CD4-positive, alpha-beta T cell (primary cell): ENCODE measurements at regions not wholly inside any gene's neighbourhood (a gene's known extent, or its start where the extent isn't known, plus 50 kb on each side); places are given as distances from the start of the nearest gene placed in this dataset.

Experiments used
- ATAC-seq: fragments of 200-7000 bp; cut with Tn5 transposase; one replicate; pipeline ENCODE4 v1.10.0; 2022; ENCODE audit warnings: mild to moderate bottlenecking; ENCODE audit not compliant: poor library complexity
- CTCF ChIA-PET: fragments of 350-600 bp; sonication (Branson Sonifier 250); formaldehyde crosslinking; loops from one replicate; lab custom pipeline; 2021; ENCODE audit warnings: antibody characterized with exemption, inconsistent platforms; lab: Charles Lee
- POLR2A ChIA-PET: fragments of 350-600 bp; sonication (Branson Sonifier 250); formaldehyde crosslinking; loops from one replicate; lab custom pipeline; 2021; ENCODE audit warnings: antibody characterized with exemption, inconsistent platforms; lab: Charles Lee
- DNase-seq, 14 experiments: peaks; one replicate each; pipeline ENCODE4 v3.0.0-alpha.2; 2013 to 2020; ENCODE audit warnings: mixed read lengths in 2 of 14
- H3K27ac ChIP-seq, 2 donors: one replicate each; pipeline versions ENCODE4 v1.5.1 to v1.7.0; 2013; ENCODE audit warnings: low read length in 2 of 2, low read depth in 1 of 2, mild to moderate bottlenecking in 1 of 2
- H3K27me3 ChIP-seq, 2 experiments: 1 replicate in 1 of 2; 2 replicates in 1 of 2; pipeline versions ENCODE4 v1.6.1 to v1.7.0; 2013; ENCODE audit warnings: low read length in 2 of 2, control low read depth in 1 of 2, mild to moderate bottlenecking in 1 of 2, moderate library complexity in 1 of 2; ENCODE audit not compliant: insufficient read depth in 2 of 2, control insufficient read depth in 1 of 2
- H3K36me3 ChIP-seq: one replicate; pipeline ENCODE4 v1.6.1; 2013; ENCODE audit warnings: low read length, control low read depth; ENCODE audit not compliant: insufficient read depth
- H3K4me1 ChIP-seq: one replicate; pipeline ENCODE4 v1.6.1; 2013; ENCODE audit warnings: low read length, control low read depth; ENCODE audit not compliant: insufficient read depth
- H3K4me3 ChIP-seq: one replicate; pipeline ENCODE4 v1.5.1; 2013; ENCODE audit warnings: mild to moderate bottlenecking, low read length, moderate library complexity
- H3K9me3 ChIP-seq, 2 experiments: 1 replicate in 1 of 2; 2 replicates in 1 of 2; pipeline versions ENCODE4 v1.6.1 to v1.7.0; 2013; ENCODE audit warnings: low read length in 2 of 2, mild to moderate bottlenecking in 2 of 2, control low read depth in 1 of 2, moderate library complexity in 1 of 2; ENCODE audit not compliant: control insufficient read depth in 1 of 2, insufficient read depth in 1 of 2
- H3K27ac Mint-ChIP-seq: one replicate; pipeline ENCODE4 v1.8.0; 2020; ENCODE audit warnings: mixed read lengths
- H3K27me3 Mint-ChIP-seq: one replicate; pipeline ENCODE4 v1.8.0; 2021; ENCODE audit warnings: mixed read lengths
- H3K36me3 Mint-ChIP-seq: one replicate; pipeline ENCODE4 v1.8.0; 2021; ENCODE audit warnings: low read depth, mixed read lengths
- H3K4me1 Mint-ChIP-seq: one replicate; pipeline ENCODE4 v1.8.0; 2021; ENCODE audit warnings: low read depth, mixed read lengths
- H3K4me3 Mint-ChIP-seq: one replicate; pipeline ENCODE4 v1.8.0; 2020; ENCODE audit warnings: mild to moderate bottlenecking, mixed read lengths
- H3K9me3 Mint-ChIP-seq: one replicate; pipeline ENCODE4 v1.8.0; 2020; ENCODE audit warnings: mixed read lengths
- CTCF ChIP-seq: fragments of 200-600 bp; IDR thresholded peaks from one replicate; pipeline ENCODE4 v1.8.0; 2022; ENCODE audit warnings: antibody characterized with exemption, mild to moderate bottlenecking
- intact Hi-C, 2 experiments: fragments of 100-400 bp; cut with DNase I in 1 of 2; cut with micrococcal nuclease in 1 of 2; formaldehyde crosslinking; loops; one replicate each; pipeline versions ENCODE4 v1.15.1 to v1.9.0; 2023 to 2025; cut with DNase I, micrococcal nuclease

GRCh38 chr11:97158243-97158642 lies 768.4 kb downstream of the JRKL start:
- ATAC-seq (no peak), DNase-seq (no peak)
- Histone ChIP-seq H3K4me3 (no peak overlapping the region), H3K36me3 (no peaks in the 10 kb centered on the region), H3K27me3 (no peaks in the 10 kb centered on the region), H3K27ac (no peak overlapping the region), H3K4me1 (no peaks in the 10 kb centered on the region), H3K9me3 (no peaks in the 10 kb centered on the region)
- Mint-ChIP-seq H3K9me3 (peaks cover 5% of the 10 kb centered on the region), H3K4me1 (no peaks in the 10 kb centered on the region), H3K4me3 (no peak overlapping the region), H3K36me3 (no peaks in the 10 kb centered on the region), H3K27me3 (no peaks in the 10 kb centered on the region), H3K27ac (no peak overlapping the region)
- ChIA-PET POLR2A (no interaction called here), CTCF (no interaction called here)
- no peak for TF ChIP-seq CTCF
- intact Hi-C loops, result no loop called here

GRCh38 chr11:97163631-97164191 lies 773.9 kb downstream of the JRKL start:
- no peak overlapping the region for H3K27ac Mint-ChIP-seq
- ChIA-PET CTCF (no interaction called here), POLR2A (no interaction called here)
- Histone ChIP-seq H3K4me3 (no peak overlapping the region), H3K27me3 (no peaks in the 10 kb centered on the region), H3K27ac (no peak overlapping the region), H3K36me3 (no peaks in the 10 kb centered on the region), H3K4me1 (no peaks in the 10 kb centered on the region), H3K9me3 (no peaks in the 10 kb centered on the region)
- ATAC-seq (no peak), DNase-seq (no peak)
- H3K4me1 Mint-ChIP-seq, result no peaks in the 10 kb centered on the region
- H3K36me3 Mint-ChIP-seq, result no peaks in the 10 kb centered on the region
- intact Hi-C loops, result no loop called here
- H3K27me3 Mint-ChIP-seq, result no peaks in the 10 kb centered on the region
- H3K4me3 Mint-ChIP-seq, result no peak overlapping the region
- TF ChIP-seq CTCF, result no peak
- H3K9me3 Mint-ChIP-seq, result peaks cover 2% of the 10 kb centered on the region

- H3K36me3 ChIP-seq, result no peaks in the 10 kb centered on the region
- H3K4me3 ChIP-seq, result no peak overlapping the region
- no peak for ATAC-seq
- no peak for TF ChIP-seq CTCF
- DNase-seq, result no peak
- H3K27ac Mint-ChIP-seq, result no peak overlapping the region
- no peak overlapping the region for H3K27ac ChIP-seq
- ChIA-PET CTCF (no interaction called here), POLR2A (no interaction called here)
- no peaks in the 10 kb centered on the region for H3K27me3 ChIP-seq
- intact Hi-C loops, result no loop called here
- no peaks in the 10 kb centered on the region for H3K36me3 Mint-ChIP-seq
- no peaks in the 10 kb centered on the region for H3K4me1 Mint-ChIP-seq
- H3K4me1 ChIP-seq, result no peaks in the 10 kb centered on the region
- peaks cover 5 to 16% of the 10 kb centered on the region in 2 experiments for H3K9me3 ChIP-seq
- H3K27me3 Mint-ChIP-seq, result no peaks in the 10 kb centered on the region
- H3K9me3 Mint-ChIP-seq, result peaks cover 2% of the 10 kb centered on the region
- no peak overlapping the region for H3K4me3 Mint-ChIP-seq
Measured at GRCh38 chr11:97201743-97202612, 812.2 kb downstream of the JRKL start.
